MM.1S (cell line): ENCODE measurements at regions not wholly inside any gene's neighbourhood (a gene's known extent, or its start where the extent isn't known, plus 50 kb on each side); places are given as distances from the start of the nearest gene placed in this dataset.

Experiments used
- CTCF ChIP-seq: fragments of 300-600 bp; sonication (generic); IDR thresholded peaks from 2 replicates; pipeline ENCODE4 v1.5.1; 2016; ENCODE audit warnings: antibody characterized with exemption, low read length, mixed read lengths
- EZH2 ChIP-seq: fragments of 300-600 bp; sonication (generic); optimal IDR thresholded peaks from 2 replicates; pipeline ENCODE3; 2017; ENCODE audit warnings: low read depth, mild to moderate bottlenecking, antibody characterized with exemption, low read length, mixed read lengths

- TF ChIP-seq CTCF (no peak), EZH2 (no peak)
Observed at GRCh38 chr13:73385848-73386247, 327.0 kb downstream of the KLF5 start.
